SH-SY5Y (cell line): ENCODE measurements at regions not wholly inside any gene's neighbourhood (a gene's known extent, or its start where the extent isn't known, plus 50 kb on each side); places are given as distances from the start of the nearest gene placed in this dataset.

ENCODE experiments used
- GATA2 ChIP-seq: IDR thresholded peaks from 2 replicates; pipeline ENCODE4 v1.6.1; 2011; ENCODE audit warnings: mild to moderate bottlenecking, low read depth, low read length
- GATA3 ChIP-seq: IDR thresholded peaks from 2 replicates; pipeline ENCODE4 v1.6.1; 2011; ENCODE audit warnings: low read depth, mild to moderate bottlenecking, low read length, moderate library complexity

DNA sequence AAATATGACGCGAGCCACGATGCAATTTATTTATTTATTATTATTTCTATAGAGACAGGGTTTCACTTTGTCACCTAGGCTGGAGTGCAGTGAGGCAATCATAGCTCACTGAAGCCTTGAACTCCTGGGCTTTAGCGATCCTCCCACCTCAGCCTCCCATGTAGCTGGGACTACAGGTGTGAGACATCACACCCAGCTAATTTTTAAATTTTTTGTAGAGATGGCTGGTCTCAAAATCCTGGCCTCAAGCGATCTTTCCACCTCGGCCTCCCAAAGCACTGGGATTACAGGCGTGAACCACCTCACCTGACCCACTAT lies 63.6 kb downstream of the IRF2BP2 start:
- TF ChIP-seq GATA2 (no peak), GATA3 (no peak)
